Stomach (tissue), 4 donors: ENCODE measurements at regions not wholly inside any gene's neighbourhood (a gene's known extent, or its start where the extent isn't known, plus 50 kb on each side); places are given as distances from the start of the nearest gene placed in this dataset.
"Not testable (repeated sequence)": the region's sequence is repeated elsewhere in the genome, so short reads cannot be mapped to it uniquely, and the experiment has no call there.

Source experiments
- EP300 ChIP-seq: sonication (generic); formaldehyde crosslinking; IDR thresholded peaks from one replicate; pipeline ENCODE4 v1.6.1; 2017; ENCODE audit warnings: antibody characterized with exemption
- POLR2A ChIP-seq, 4 donors: fragments of 450-650 bp; IDR thresholded peaks; one replicate each; pipeline ENCODE4 v1.6.1; 2016; ENCODE audit warnings: antibody characterized with exemption in 4 of 4, control low read depth in 2 of 4, mild to moderate bottlenecking in 1 of 4, moderate library complexity in 1 of 4

DNA sequence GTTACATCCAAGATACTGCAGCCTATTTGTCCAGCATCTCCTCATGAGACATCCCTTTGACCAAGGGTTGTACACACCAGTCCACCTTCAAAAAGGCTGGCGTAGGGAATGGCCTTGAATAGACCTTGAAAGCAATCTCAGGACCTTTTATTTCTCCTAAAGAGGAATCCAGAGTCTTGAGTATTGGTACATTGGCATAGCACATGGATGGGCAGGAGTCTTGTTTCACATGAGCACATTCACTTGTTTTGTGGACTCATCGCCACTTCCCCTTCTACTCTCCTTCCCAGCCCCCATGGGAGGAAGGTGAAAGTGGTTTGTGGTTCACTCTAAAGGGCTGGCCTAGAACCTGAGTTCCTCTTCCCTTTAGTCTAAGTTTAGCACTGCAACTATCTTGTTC lies 229.8 kb upstream of the TEKT4 start:
- not testable (repeated sequence) for TF ChIP-seq POLR2A (IDR thresholded peaks at IDR 0.05); EP300
